ENCODE measurements at regions not wholly inside any gene's neighbourhood (a gene's known extent, or its start where the extent isn't known, plus 50 kb on each side); places are given as distances from the start of the nearest gene placed in this dataset.
"Not testable (repeated sequence)": the region's sequence is repeated elsewhere in the genome, so short reads cannot be mapped to it uniquely, and the experiment has no call there.

- DNase-seq, result no peak
Observed at GRCh38 chr21:28696844-28697410, 295.8 kb downstream of the LTN1 start.

GRCh38 chr21:28693476-28693875, 299.2 kb downstream of the LTN1 start:
- no peak for DNase-seq

GRCh38 chr21:28690196-28690595, 302.5 kb downstream of the LTN1 start:
- no peak for DNase-seq

GRCh38 chr21:28688381-28688780, 304.3 kb downstream of the LTN1 start:
- no peak for DNase-seq

- DNase-seq, result no peak
Observed at GRCh38 chr21:28687586-28687985, 305.1 kb downstream of the LTN1 start.

- DNase-seq, result no peak
Observed at GRCh38 chr21:28683982-28684752, 308.5 kb downstream of the LTN1 start.

- not testable (repeated sequence) for DNase-seq
Observed at GRCh38 chr21:28682884-28683283, 309.8 kb downstream of the LTN1 start.

GRCh38 chr21:28677096-28677495, 315.6 kb downstream of the LTN1 start:
- DNase-seq, result not testable (repeated sequence)

GRCh38 chr21:28675331-28676041, 317.2 kb downstream of the LTN1 start:
- DNase-seq, result no peak

GRCh38 chr21:28674763-28675162, 317.9 kb downstream of the LTN1 start:
- no peak for DNase-seq

- no peak for DNase-seq
Observed at GRCh38 chr21:28671549-28672195, 321.0 kb downstream of the LTN1 start.

GRCh38 chr21:28669971-28670653, 322.6 kb downstream of the LTN1 start:
- no peak for DNase-seq

GRCh38 chr21:28669321-28669720, 323.4 kb downstream of the LTN1 start:
- DNase-seq, result no peak

- DNase-seq, result no peak
Observed at GRCh38 chr21:28663754-28664153, 328.9 kb downstream of the LTN1 start.

- no peak for DNase-seq
Observed at GRCh38 chr21:28663111-28663693, 329.5 kb downstream of the LTN1 start.

GRCh38 chr21:28657566-28657965, 335.1 kb downstream of the LTN1 start:
- no peak for DNase-seq

- no peak for DNase-seq
Observed at GRCh38 chr21:28655471-28655870, 337.2 kb downstream of the LTN1 start.

GRCh38 chr21:28654406-28654805, 338.3 kb downstream of the LTN1 start:
- no peak for DNase-seq

- no peak for DNase-seq
Observed at GRCh38 chr21:28644762-28645161, 347.9 kb downstream of the LTN1 start.

- no peak for DNase-seq
Observed at GRCh38 chr21:28642891-28643290, 349.8 kb downstream of the LTN1 start.

GRCh38 chr21:28641731-28642130, 350.9 kb downstream of the LTN1 start:
- DNase-seq, result no peak

- no peak for DNase-seq
Observed at GRCh38 chr21:28640326-28640725, 352.4 kb downstream of the LTN1 start.

Measured in central memory CD4-positive, alpha-beta T cell (primary cell).